ENCODE measurements at regions not wholly inside any gene's neighbourhood (a gene's known extent, or its start where the extent isn't known, plus 50 kb on each side); places are given as distances from the start of the nearest gene placed in this dataset.

- no peak for TF ChIP-seq CTCF (IDR thresholded peaks at IDR 0.05)
- TF ChIP-seq POLR2AphosphoS5 (IDR thresholded peaks at IDR 0.05): no peak
- no peak for TF ChIP-seq POLR2A (IDR thresholded peaks at IDR 0.05; ENCODE audit: low read depth)
Measured at GRCh38 chr14:95421741-95422140, 94.7 kb downstream of the SYNE3 start.
